ENCODE measurements at regions not wholly inside any gene's neighbourhood (a gene's known extent, or its start where the extent isn't known, plus 50 kb on each side); places are given as distances from the start of the nearest gene placed in this dataset.

- TF ChIP-seq EZH2 (IDR thresholded peaks at IDR 0.05; ENCODE audit: borderline replicate concordance, insufficient read depth, low read length, poor library complexity, severe bottlenecking) (no peak), CTCF (IDR thresholded peaks at IDR 0.05; ENCODE audit: poor library complexity, severe bottlenecking) (no peak), EP300 (conservative IDR thresholded peaks at IDR 0.05; ENCODE audit: poor library complexity, severe bottlenecking) (no peak)
These were observed 266.9 kb downstream of the ZBBX start for GRCh38 chr3:167113035-167113830.

Measured in neural cell (in vitro differentiated cells).